Calu3 (cell line): ENCODE measurements at regions not wholly inside any gene's neighbourhood (a gene's known extent, or its start where the extent isn't known, plus 50 kb on each side); places are given as distances from the start of the nearest gene placed in this dataset.

Experiments
- BruUV-seq: library from RNA; stranded (reverse); fragments of 400-500 nt; replicated peaks from 2 replicates; lab custom pipeline; 2021; lab: Mats Ljungman, UMichigan
- CTCF ChIA-PET: fragments of 300-600 bp; sonication (Branson Sonifier 250); formaldehyde crosslinking; loops from one replicate; lab custom pipeline; 2022; ENCODE audit warnings: antibody characterized with exemption; lab: Charles Lee
- DNase-seq: peaks from one replicate; pipeline ENCODE4 v3.0.0; 2022
- H3K27ac Mint-ChIP-seq: one replicate; pipeline ENCODE4 v1.8.0; 2022; ENCODE audit warnings: mixed read lengths; ENCODE audit not compliant: unreplicated experiment
- H3K27me3 Mint-ChIP-seq: one replicate; pipeline ENCODE4 v1.8.0; 2022; ENCODE audit warnings: mixed read lengths; ENCODE audit not compliant: unreplicated experiment
- H3K36me3 Mint-ChIP-seq: one replicate; pipeline ENCODE4 v1.8.0; 2022; ENCODE audit warnings: mild to moderate bottlenecking, moderate library complexity, mixed read lengths; ENCODE audit not compliant: insufficient read depth, unreplicated experiment
- H3K4me1 Mint-ChIP-seq: one replicate; pipeline ENCODE4 v1.8.0; 2022; ENCODE audit warnings: mild to moderate bottlenecking, low read depth, mixed read lengths; ENCODE audit not compliant: unreplicated experiment
- H3K4me3 Mint-ChIP-seq: one replicate; pipeline ENCODE4 v1.8.0; 2022; ENCODE audit warnings: mild to moderate bottlenecking, low read depth, moderate library complexity, mixed read lengths; ENCODE audit not compliant: unreplicated experiment
- H3K9me3 Mint-ChIP-seq: one replicate; pipeline ENCODE4 v1.8.0; 2022; ENCODE audit warnings: low read depth, mixed read lengths; ENCODE audit not compliant: unreplicated experiment
- intact Hi-C: fragments of 100-400 bp; cut with micrococcal nuclease; formaldehyde crosslinking; loops from one replicate; pipeline ENCODE4 v1.10.0; 2022; ENCODE audit not compliant: unreplicated experiment
- TF ChIP-seq, protein P1 (sequence below): fragments of 200-600 bp; IDR thresholded peaks from one replicate; pipeline ENCODE4 v1.8.0; 2022; ENCODE audit warnings: antibody characterized with exemption; ENCODE audit not compliant: unreplicated experiment

DNA sequence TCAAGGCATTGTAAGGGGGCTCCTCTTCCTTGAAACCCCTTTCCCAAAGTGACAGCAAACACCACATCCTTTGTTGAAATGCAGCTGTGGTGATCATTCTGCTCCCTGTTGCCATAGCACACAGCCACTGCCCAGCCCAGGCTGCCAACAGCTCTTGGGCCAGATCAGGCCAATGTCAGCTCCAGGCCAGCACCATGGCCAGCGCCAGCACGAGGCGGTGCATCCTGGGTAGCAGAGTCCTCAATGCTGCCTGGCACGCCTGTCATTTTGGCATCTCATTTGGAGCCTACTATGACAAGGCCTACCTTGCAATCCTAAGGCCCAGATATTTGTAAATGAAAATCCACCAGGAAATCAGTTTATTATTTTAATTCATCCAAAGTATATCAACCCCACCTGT lies 390.6 kb downstream of the DNAH5 start:
- intact Hi-C loops, result no loop called here
- DNase-seq, result peak; percentile 36
- Mint-ChIP-seq H3K27ac (no peak overlapping the region), H3K36me3 (no peaks in the 10 kb centered on the region), H3K4me1 (no peaks in the 10 kb centered on the region), H3K27me3 (peaks cover 18% of the 10 kb centered on the region), H3K9me3 (no peaks in the 10 kb centered on the region), H3K4me3 (no peak overlapping the region)
- TF ChIP-seq, protein P1, sequence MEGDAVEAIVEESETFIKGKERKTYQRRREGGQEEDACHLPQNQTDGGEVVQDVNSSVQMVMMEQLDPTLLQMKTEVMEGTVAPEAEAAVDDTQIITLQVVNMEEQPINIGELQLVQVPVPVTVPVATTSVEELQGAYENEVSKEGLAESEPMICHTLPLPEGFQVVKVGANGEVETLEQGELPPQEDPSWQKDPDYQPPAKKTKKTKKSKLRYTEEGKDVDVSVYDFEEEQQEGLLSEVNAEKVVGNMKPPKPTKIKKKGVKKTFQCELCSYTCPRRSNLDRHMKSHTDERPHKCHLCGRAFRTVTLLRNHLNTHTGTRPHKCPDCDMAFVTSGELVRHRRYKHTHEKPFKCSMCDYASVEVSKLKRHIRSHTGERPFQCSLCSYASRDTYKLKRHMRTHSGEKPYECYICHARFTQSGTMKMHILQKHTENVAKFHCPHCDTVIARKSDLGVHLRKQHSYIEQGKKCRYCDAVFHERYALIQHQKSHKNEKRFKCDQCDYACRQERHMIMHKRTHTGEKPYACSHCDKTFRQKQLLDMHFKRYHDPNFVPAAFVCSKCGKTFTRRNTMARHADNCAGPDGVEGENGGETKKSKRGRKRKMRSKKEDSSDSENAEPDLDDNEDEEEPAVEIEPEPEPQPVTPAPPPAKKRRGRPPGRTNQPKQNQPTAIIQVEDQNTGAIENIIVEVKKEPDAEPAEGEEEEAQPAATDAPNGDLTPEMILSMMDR, result no peak
- CTCF ChIA-PET, result no interaction called here
- no TSS peak for BruUV-seq

DNA sequence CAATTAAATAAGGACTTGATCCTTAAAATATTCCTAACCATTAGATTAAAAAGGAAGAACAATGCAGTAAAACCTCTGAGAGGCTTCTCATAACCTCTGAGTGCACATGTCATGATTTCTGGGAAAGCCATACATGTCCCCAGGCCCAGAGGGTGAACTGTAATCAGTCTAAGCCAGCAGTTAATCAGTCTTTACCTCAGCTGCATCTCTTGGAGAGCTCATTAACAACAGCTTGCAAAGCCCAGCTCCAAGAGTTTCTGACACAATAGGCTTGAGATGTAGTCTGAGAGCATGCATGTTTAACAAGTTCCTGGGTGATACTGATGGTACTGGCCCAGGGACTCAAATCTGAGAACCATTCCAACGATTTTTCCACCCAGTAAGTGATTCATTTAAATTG lies 392.1 kb downstream of the DNAH5 start:
- intact Hi-C loops, result no loop called here
- CTCF ChIA-PET, result no interaction called here
- H3K4me3 Mint-ChIP-seq, result no peak overlapping the region

DNA sequence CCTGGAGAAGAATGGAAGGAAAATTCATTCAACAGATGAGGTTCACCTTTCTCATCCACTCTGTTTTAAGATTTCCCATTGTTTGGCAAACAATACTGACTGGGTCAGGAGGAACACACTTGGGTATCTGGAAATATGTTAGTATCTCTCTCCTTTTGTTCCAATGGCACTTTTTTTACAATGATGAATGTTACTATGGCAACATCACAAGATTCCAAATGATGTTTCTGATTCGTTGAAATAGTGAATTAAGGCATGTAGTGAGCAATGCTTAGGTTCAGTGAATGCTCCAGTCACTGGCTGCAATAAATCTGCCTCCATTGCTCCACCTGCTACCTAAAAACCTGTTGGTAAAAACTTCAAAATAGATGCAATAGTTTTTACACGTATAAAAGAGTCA lies 392.8 kb downstream of the DNAH5 start:
- H3K4me1 Mint-ChIP-seq, result no peaks in the 10 kb centered on the region
- intact Hi-C loops, result no loop called here
- no peaks in the 10 kb centered on the region for H3K9me3 Mint-ChIP-seq
- no TSS peak for BruUV-seq
- H3K27ac Mint-ChIP-seq, result no peak overlapping the region
- CTCF ChIA-PET, result no interaction called here
- DNase-seq, result no peak
- H3K27me3 Mint-ChIP-seq, result peaks cover under 1% of the 10 kb centered on the region
- H3K4me3 Mint-ChIP-seq, result no peak overlapping the region
- TF ChIP-seq, protein P1, result no peak
- H3K36me3 Mint-ChIP-seq, result no peaks in the 10 kb centered on the region

More for the DNA sequence above, 392.1 kb downstream of the DNAH5 start:
- peaks cover 8% of the 10 kb centered on the region for H3K27me3 Mint-ChIP-seq
- no peaks in the 10 kb centered on the region for H3K4me1 Mint-ChIP-seq
- no peak overlapping the region for H3K27ac Mint-ChIP-seq
- TF ChIP-seq, protein P1, result no peak
- no TSS peak for BruUV-seq
- no peaks in the 10 kb centered on the region for H3K9me3 Mint-ChIP-seq
- H3K36me3 Mint-ChIP-seq, result no peaks in the 10 kb centered on the region
- no peak for DNase-seq

DNA sequence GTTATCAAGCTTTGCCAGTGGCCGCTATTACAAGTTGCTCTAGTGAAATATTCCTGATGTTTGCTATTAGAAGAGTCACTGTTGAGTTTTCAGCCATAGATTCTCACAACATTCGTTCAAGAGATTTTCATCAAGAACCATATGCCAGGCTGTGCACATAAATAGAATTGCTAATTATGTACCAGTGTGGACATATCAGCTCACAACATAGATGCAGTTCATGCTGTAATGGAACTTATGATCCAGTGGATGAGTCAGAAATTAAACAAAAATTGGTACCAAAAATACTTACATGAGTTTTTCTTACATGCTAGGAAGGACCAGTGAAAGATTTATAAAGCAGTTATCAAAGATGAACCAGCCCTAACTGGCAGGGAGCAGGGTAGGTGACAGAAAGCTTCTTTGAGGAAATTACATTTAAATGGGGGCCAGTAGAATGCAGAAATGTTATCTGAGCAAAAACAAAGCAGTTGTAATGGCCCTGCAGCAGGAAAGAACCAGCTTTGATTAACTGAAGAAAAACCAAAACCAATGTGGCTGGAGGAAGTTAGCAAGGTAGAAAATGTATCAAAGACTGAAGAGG lies 404.2 kb downstream of the DNAH5 start:
- intact Hi-C loops, result no loop called here
- CTCF ChIA-PET, result no interaction called here
- TF ChIP-seq, protein P1, result no peak
- peaks cover 2% of the 10 kb centered on the region for H3K9me3 Mint-ChIP-seq
- H3K27me3 Mint-ChIP-seq, result no peaks in the 10 kb centered on the region
- no peak for DNase-seq
- H3K27ac Mint-ChIP-seq, result no peak overlapping the region
- no peaks in the 10 kb centered on the region for H3K36me3 Mint-ChIP-seq
- H3K4me3 Mint-ChIP-seq, result no peak overlapping the region
- BruUV-seq, result no TSS peak
- H3K4me1 Mint-ChIP-seq, result no peaks in the 10 kb centered on the region
